PC-3 (cell line): ENCODE measurements at regions not wholly inside any gene's neighbourhood (a gene's known extent, or its start where the extent isn't known, plus 50 kb on each side); places are given as distances from the start of the nearest gene placed in this dataset.

Source experiments
- ATAC-seq: fragments of 200-7000 bp; cut with Tn5 transposase; 2 replicates; pipeline ENCODE4 v1.9.1; 2020; ENCODE audit warnings: mild to moderate bottlenecking, moderate library complexity
- BruUV-seq: library from RNA; stranded (reverse); fragments of 400-500 nt; replicated peaks from 2 replicates; lab custom pipeline; 2021; lab: Mats Ljungman, UMichigan
- CTCF ChIA-PET: fragments of 300-600 bp; sonication (Branson Sonifier 250); formaldehyde crosslinking; loops from one replicate; lab custom pipeline; 2022; ENCODE audit warnings: antibody characterized with exemption; lab: Charles Lee
- POLR2A ChIA-PET: fragments of 300-600 bp; sonication (Branson Sonifier 250); formaldehyde crosslinking; loops from one replicate; lab custom pipeline; 2022; ENCODE audit warnings: antibody characterized with exemption; ENCODE audit not compliant: unreplicated experiment; lab: Charles Lee
- DNase-seq: peaks from one replicate; pipeline ENCODE4 v3.0.0-alpha.2; 2015
- H2AFZ ChIP-seq: fragments of 300-600 bp; sonication (generic); 2 replicates; pipeline ENCODE4 v1.6.0; 2016; ENCODE audit warnings: antibody characterized with exemption, low read length
- H3F3A ChIP-seq: fragments of 300-600 bp; sonication (generic); one replicate; pipeline ENCODE4 v1.6.0; 2017; ENCODE audit warnings: antibody characterized with exemption, low read length, control low read depth, mild to moderate bottlenecking; ENCODE audit not compliant: unreplicated experiment
- H3K27ac ChIP-seq: fragments of 300-600 bp; sonication (generic); 2 replicates; pipeline ENCODE4 v1.5.1; 2016; ENCODE audit warnings: mild to moderate bottlenecking, low read length
- H3K27me3 ChIP-seq: fragments of 300-600 bp; sonication (generic); 2 replicates; pipeline ENCODE4 v1.6.1; 2016; ENCODE audit warnings: low read length, mixed read lengths
- H3K36me3 ChIP-seq: fragments of 300-600 bp; sonication (generic); 2 replicates; pipeline ENCODE4 v1.6.1; 2016; ENCODE audit warnings: low read depth, mixed run types, low read length, mixed read lengths
- H3K4me1 ChIP-seq: fragments of 300-600 bp; sonication (generic); 2 replicates; pipeline ENCODE4 v1.5.1; 2016; ENCODE audit warnings: low read length; ENCODE audit not compliant: insufficient read depth
- H3K4me2 ChIP-seq: fragments of 300-600 bp; sonication (generic); 2 replicates; pipeline ENCODE4 v1.6.0; 2016; ENCODE audit warnings: low read length
- H3K4me3 ChIP-seq: fragments of 300-600 bp; sonication (generic); 2 replicates; pipeline ENCODE4 v1.5.1; 2016; ENCODE audit warnings: mild to moderate bottlenecking, low read length, mixed read lengths
- H3K79me2 ChIP-seq: fragments of 300-600 bp; sonication (generic); 2 replicates; pipeline ENCODE4 v1.6.1; 2017; ENCODE audit warnings: low read length, mixed read lengths
- H3K9ac ChIP-seq: fragments of 300-600 bp; sonication (generic); 2 replicates; pipeline ENCODE4 v1.6.0; 2016; ENCODE audit warnings: mild to moderate bottlenecking, low read length
- H3K9me2 ChIP-seq: fragments of 300-600 bp; sonication (generic); replicated peaks from 2 replicates; pipeline ENCODE4 v1.6.1; 2016; ENCODE audit warnings: mixed run types, low read length, mixed read lengths
- H3K9me3 ChIP-seq: fragments of 300-600 bp; sonication (generic); 2 replicates; pipeline ENCODE4 v1.6.1; 2016; ENCODE audit warnings: low read length, mixed read lengths
- H4K20me1 ChIP-seq: fragments of 300-600 bp; sonication (generic); 2 replicates; pipeline ENCODE4 v1.6.1; 2016; ENCODE audit warnings: low read length, mixed read lengths
- CTCF ChIP-seq: fragments of 300-600 bp; sonication (generic); conservative IDR thresholded peaks from 2 replicates; pipeline ENCODE4 v1.5.1; 2017; ENCODE audit warnings: antibody characterized with exemption, low read depth, mild to moderate bottlenecking, low read length
- EZH2 ChIP-seq: fragments of 300-600 bp; sonication (generic); IDR thresholded peaks from one replicate; pipeline ENCODE4 v1.6.1; 2017; ENCODE audit warnings: antibody characterized with exemption, mild to moderate bottlenecking, low read length; ENCODE audit not compliant: unreplicated experiment
- EZH2phosphoT487 ChIP-seq: fragments of 300-600 bp; sonication (generic); IDR thresholded peaks from 2 replicates; pipeline ENCODE4 v1.6.1; 2018; ENCODE audit warnings: mild to moderate bottlenecking, antibody characterized with exemption, low read length, borderline replicate concordance
- intact Hi-C: fragments of 100-400 bp; cut with micrococcal nuclease; formaldehyde crosslinking; loops from 2 replicates; pipeline ENCODE4 v1.9.0; 2023

- no peaks in the 10 kb centered on the region for H3F3A ChIP-seq
- H3K79me2 ChIP-seq: no peaks in the 10 kb centered on the region
- BruUV-seq: no TSS peak
- H3K9me3 ChIP-seq: no peaks in the 10 kb centered on the region
- TF ChIP-seq EZH2 (no peak), EZH2phosphoT487 (no peak), CTCF (no peak)
- intact Hi-C loops: no loop called here
- H3K4me2 ChIP-seq: no peak overlapping the region
- H3K27me3 ChIP-seq: peaks cover 77% of the 10 kb centered on the region
- ATAC-seq (no peak), DNase-seq (no peak)
- CTCF ChIA-PET: no interaction called here
- no peaks in the 10 kb centered on the region for H3K36me3 ChIP-seq
- H3K4me3 ChIP-seq: no peak overlapping the region
- no peak overlapping the region for H3K27ac ChIP-seq
- H3K9me2 ChIP-seq: no peaks in the 10 kb centered on the region
- no peak overlapping the region for H2AFZ ChIP-seq
- no peaks in the 10 kb centered on the region for H3K4me1 ChIP-seq
- POLR2A ChIA-PET: no interaction called here
- H4K20me1 ChIP-seq: no peaks in the 10 kb centered on the region
- H3K9ac ChIP-seq: no peak overlapping the region
Measured at GRCh38 chr14:56959121-56959520, 148.8 kb upstream of the OTX2 start.

- H3K9me2 ChIP-seq: no peaks in the 10 kb centered on the region
- BruUV-seq: no TSS peak
- H3K4me2 ChIP-seq: no peak overlapping the region
- no peak overlapping the region for H3K27ac ChIP-seq
- no peaks in the 10 kb centered on the region for H3K79me2 ChIP-seq
- H3K9me3 ChIP-seq: no peaks in the 10 kb centered on the region
- ATAC-seq: no peak
- H3F3A ChIP-seq: no peaks in the 10 kb centered on the region
- CTCF ChIA-PET: no interaction called here
- TF ChIP-seq EZH2 (no peak), EZH2phosphoT487 (no peak), CTCF (no peak)
- H3K36me3 ChIP-seq: no peaks in the 10 kb centered on the region
- DNase-seq: no peak
- POLR2A ChIA-PET: no interaction called here
- H3K27me3 ChIP-seq: peaks cover 80% of the 10 kb centered on the region
- H3K4me1 ChIP-seq: no peaks in the 10 kb centered on the region
- no peak overlapping the region for H2AFZ ChIP-seq
- H3K4me3 ChIP-seq: no peak overlapping the region
- no peak overlapping the region for H3K9ac ChIP-seq
- intact Hi-C loops: no loop called here
- no peaks in the 10 kb centered on the region for H4K20me1 ChIP-seq
Measured at GRCh38 chr14:56956182-56956581, 145.9 kb upstream of the OTX2 start.

- Histone ChIP-seq H2AFZ (no peak overlapping the region), H3K27me3 (peaks cover 79% of the 10 kb centered on the region), H3K79me2 (no peaks in the 10 kb centered on the region), H3K9me3 (no peaks in the 10 kb centered on the region), H4K20me1 (no peaks in the 10 kb centered on the region), H3K9me2 (no peaks in the 10 kb centered on the region), H3F3A (no peaks in the 10 kb centered on the region), H3K4me1 (no peaks in the 10 kb centered on the region), H3K27ac (no peak overlapping the region), H3K9ac (no peak overlapping the region), H3K36me3 (no peaks in the 10 kb centered on the region), H3K4me3 (no peak overlapping the region), H3K4me2 (no peak overlapping the region)
- intact Hi-C loops: no loop called here
- ATAC-seq (no peak), DNase-seq (peak; percentile 26)
- ChIA-PET CTCF (no interaction called here), POLR2A (no interaction called here)
- TF ChIP-seq EZH2phosphoT487: no peak
- TF ChIP-seq CTCF: no peak
- no peak for TF ChIP-seq EZH2
- BruUV-seq: no TSS peak
Measured at GRCh38 chr14:56955745-56956144, 145.5 kb upstream of the OTX2 start.
